GM19438 (cell line): ENCODE measurements at regions not wholly inside any gene's neighbourhood (a gene's known extent, or its start where the extent isn't known, plus 50 kb on each side); places are given as distances from the start of the nearest gene placed in this dataset.
A peak's percentile ranks its signal among the peaks of the same experiment; 100 is the strongest.
"Not testable (repeated sequence)": the region's sequence is repeated elsewhere in the genome, so short reads cannot be mapped to it uniquely, and the experiment has no call there.

Source experiments
- ATAC-seq: cut with Tn5 transposase; IDR thresholded peaks from one replicate; pipeline ENCODE4 v1.9.1; 2021; ENCODE audit warnings: low read depth; ENCODE audit not compliant: unreplicated experiment

DNA sequence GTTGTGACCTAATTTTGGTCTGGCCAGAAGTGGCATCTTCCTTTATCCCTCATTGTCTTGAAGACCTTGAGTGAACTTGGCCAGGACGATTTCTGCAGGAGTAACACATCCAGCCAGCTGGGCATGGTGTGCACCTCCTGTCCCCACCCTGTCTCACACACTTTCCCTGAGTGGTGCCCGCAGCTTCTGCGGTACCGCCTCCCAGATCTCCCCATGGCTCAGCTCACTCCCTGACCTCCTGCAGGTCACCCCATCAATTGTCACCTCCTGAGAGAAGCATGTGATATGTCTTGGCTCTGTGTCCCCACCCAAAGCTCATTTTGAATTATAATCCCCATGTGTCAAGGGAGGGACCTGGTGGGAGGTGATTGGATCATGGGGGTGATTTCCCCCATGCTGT lies 50.2 kb upstream of the TP53I11 start:
- ATAC-seq, result no peak

- ATAC-seq, result no peak
Measured at GRCh38 chr11:45001466-45002165, 50.9 kb upstream of the TP53I11 start.

GRCh38 chr11:45005106-45005505 lies 54.4 kb upstream of the TP53I11 start:
- ATAC-seq, result no peak

- ATAC-seq, result no peak
Measured at GRCh38 chr11:45007011-45007410, 56.3 kb upstream of the TP53I11 start.

GRCh38 chr11:45015983-45016382 lies 65.3 kb upstream of the TP53I11 start:
- not testable (repeated sequence) for ATAC-seq

DNA sequence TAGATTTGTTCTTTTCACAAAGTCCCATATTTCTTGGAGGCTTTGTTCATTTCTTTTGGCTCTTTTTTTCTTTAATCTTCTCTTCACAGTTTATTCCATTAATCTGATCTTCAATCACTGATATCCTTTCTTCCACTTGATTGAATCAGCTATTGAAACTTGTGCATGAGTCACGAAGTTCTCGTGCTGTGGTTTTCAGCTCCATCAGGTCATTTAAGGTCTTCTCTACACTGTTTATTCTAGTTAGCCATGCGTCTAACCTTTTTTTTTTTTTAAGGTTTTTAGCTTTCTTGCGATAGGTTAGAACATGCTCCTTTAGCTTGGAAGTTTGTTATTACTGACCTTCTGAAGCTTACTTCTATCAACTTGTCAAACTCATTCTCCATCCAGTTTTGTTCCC lies 65.8 kb upstream of the TP53I11 start:
- not testable (repeated sequence) for ATAC-seq

DNA sequence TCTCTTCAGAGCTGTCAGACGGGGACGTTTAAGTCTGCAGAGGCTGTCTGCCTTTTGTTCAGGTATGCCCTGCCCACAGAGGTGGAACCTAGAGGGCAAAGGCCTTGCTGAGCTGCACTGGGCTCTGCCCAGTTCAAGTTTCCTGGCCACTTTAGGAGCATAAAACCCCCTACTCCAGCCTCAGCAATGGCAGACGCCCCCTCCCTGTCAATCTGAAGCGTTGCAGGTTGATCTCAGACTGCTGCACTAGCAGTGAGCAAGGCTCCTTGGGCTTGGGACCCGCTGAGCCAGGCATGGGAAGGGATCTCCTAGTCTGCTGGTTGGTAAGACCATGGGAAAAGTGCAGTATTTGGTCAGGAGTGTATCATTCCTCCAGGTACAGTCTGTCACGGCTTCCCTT lies 66.6 kb upstream of the TP53I11 start:
- no peak for ATAC-seq

- ATAC-seq, result no peak
Measured at GRCh38 chr11:45021001-45021400, 70.3 kb upstream of the TP53I11 start.

DNA sequence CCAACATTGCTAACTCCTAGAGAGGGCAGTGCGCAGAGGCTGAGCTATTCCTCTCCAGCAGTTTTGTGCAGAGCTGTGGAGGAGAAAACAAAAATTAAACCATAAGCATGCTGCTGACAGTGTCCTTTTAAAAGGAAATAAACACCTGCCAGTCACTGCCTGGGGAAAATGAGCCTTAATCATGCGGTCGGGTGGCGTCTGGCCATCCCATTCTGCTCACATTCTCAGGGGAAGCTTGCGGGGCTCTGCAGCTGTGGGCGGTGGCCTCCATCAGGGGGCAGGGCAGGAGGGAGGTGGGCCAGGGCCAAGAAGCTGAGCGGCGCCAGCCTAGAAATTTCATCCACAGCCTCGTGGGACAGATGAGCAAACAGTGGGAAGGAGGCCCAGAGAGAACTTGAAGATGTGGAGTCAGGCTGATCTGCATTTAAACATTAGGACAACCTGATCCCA lies 71.0 kb upstream of the TP53I11 start:
- ATAC-seq, result no peak

DNA sequence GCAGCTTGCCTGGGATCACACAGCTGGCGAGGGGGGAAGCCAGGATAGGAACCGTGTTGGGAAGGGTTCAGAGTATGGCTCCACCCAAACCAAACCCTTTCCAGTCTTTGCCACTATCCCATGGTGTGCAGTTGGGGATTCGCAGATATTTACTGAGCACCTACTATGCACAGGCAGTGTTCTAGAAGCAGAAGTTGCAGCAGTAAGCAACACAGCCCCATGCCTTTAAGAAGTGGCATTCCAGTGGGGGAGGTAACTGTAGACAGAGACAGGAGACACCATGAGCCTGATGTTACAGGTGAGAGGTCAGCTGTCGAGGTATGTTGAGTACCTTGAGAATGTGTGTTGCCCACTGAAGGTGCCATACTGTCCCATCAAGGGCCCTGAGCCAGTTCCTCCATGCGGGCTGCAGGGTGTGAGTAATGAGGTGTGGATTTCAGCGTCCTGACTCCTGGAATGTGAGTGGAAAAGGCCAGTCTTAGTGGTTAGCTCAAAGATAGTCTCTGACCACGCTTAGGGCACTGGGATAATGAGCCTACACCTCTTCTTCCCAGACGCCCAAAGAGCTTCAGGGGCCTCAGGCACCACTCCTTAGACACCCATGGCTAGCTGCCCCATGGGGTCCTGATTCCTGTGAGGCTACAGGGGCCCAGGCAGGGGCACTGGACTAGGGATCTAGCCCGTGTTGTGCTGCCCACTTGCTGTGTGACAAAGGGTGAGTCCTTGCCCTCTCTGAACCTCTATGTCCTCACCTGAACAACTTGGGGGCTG lies 71.8 kb upstream of the TP53I11 start:
- ATAC-seq, result no peak

GRCh38 chr11:45023065-45023365 lies 72.3 kb upstream of the TP53I11 start:
- no peak for ATAC-seq

DNA sequence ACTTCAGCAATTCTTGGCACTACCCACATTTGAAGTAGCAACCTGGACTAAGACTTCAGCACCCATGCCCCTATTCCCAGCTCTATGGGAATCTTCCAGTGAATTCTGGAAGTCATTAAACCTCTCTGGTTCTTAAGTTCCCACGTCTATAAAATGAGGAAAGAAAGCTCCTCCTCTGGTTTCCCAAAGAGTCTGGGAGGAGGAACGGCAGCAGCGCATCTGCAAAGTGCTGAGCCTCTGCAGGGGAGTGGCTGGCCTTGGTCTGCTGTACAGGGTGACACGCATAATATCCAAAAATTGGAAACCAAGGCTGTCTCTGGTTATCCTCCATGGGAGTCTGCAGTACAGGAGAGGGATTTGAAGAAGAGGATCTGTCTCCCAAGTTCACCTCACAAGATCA lies 73.6 kb upstream of the TP53I11 start:
- no peak for ATAC-seq

DNA sequence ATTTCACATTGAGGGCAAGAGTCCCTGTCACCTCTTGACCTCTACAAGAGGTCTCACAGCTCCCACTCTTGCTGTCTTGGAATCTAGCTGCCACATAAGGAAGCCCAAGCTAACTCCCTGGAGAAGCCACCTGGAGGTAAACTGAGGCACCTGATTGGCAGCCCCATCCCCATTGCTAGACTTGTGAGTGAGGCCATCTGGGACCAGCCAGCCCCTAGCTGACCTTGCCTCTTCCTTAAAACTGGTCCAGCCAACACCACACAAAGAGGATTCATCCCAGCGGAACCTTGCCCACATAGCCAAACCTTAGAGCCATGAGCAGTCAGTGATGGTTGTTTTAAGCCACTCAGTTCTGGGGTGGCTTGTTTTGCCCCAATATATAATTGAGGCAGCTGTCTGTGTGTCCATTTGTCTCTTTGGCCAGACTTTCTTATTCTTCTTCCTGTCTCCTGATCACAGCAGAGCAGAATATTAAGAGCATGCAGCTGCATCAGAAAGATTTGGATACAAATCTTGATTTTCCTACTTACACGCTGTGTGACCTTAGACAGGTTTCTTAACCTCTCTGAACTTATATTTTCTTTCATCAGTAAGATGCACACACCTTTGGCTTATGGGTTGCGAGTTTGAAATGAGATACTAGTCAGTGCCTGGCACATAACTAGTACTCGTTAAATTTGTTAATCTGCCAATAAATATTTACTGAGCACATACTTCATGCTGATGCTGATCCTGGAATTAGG lies 74.3 kb upstream of the TP53I11 start:
- no peak for ATAC-seq

GRCh38 chr11:45025716-45026492 lies 75.2 kb upstream of the TP53I11 start:
- ATAC-seq, result no peak

GRCh38 chr11:45026835-45027234 lies 76.2 kb upstream of the TP53I11 start:
- ATAC-seq, result no peak

GRCh38 chr11:45027312-45027711 lies 76.6 kb upstream of the TP53I11 start:
- ATAC-seq, result no peak

GRCh38 chr11:45028911-45029682 lies 78.4 kb upstream of the TP53I11 start:
- no peak for ATAC-seq

DNA sequence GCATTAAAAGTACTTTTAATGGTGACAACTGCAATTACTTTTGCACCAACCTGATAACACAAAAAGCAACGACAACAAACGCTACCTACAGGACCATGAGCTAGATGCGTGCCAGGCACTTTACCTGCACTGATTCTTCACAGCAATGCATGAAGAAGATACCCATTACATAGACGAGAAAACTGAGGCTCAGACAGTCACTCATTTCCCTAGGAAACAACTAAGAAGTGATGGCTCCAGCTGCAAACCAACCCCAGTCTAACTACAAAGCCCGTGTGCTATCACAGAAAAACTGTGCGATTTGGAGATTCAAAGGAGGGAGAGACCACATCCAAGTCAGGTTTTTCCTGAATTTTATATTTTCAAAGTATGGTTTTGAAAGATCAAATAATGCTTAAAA lies 80.1 kb upstream of the TP53I11 start:
- ATAC-seq, result no peak

DNA sequence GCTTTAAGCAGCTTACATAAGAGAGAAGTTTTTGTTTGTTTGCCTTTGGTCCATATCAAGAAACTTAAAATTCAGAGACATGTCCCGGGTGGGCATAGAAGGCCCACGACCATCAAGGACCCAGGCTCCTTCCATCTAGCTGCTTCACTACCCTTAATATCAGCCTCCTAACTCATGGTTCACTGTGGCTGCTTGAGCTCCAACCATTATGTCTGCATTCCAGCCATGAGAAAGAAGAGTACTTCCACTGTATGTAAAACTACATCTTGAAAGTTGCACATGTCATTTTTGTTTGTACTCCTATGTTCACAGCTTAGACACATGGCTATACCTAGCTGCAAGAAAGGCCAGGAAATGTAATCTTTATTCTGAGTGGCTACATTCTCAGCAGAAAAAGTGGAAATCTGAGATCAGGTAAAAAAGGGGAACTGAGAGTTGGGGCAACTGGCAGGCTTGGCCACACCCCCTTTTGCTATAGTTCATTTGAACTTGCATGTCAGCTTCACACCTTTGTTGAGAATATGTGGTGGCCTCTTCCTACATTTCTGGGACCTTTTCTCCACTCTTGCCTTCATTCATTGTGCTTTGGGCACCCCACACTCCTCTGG lies 81.3 kb upstream of the TP53I11 start:
- peak; percentile 97 for ATAC-seq

GRCh38 chr11:45035413-45035812 lies 84.7 kb upstream of the TP53I11 start:
- no peak for ATAC-seq
